Left lobe of liver (tissue), 2 donors: ENCODE measurements at regions not wholly inside any gene's neighbourhood (a gene's known extent, or its start where the extent isn't known, plus 50 kb on each side); places are given as distances from the start of the nearest gene placed in this dataset.

Source experiments
- ATAC-seq: fragments of 200-7000 bp; cut with Tn5 transposase; one replicate; pipeline ENCODE4 v1.9.1; 2020; ENCODE audit warnings: mild to moderate bottlenecking, moderate library complexity
- DNase-seq: peaks from one replicate; pipeline ENCODE4 v3.0.0-alpha.2; 2020; ENCODE audit warnings: low spot score
- donor health status: DM: no; HTN: no; CAD: no; lungs with moderate emphysema.
- donor health status: DM: no; HTN: yes; CAD: no.

GRCh38 chr3:182732232-182733015 lies 60.9 kb upstream of the ATP11B start:
- ATAC-seq (no peak), DNase-seq (no peak)

GRCh38 chr3:182735672-182736071 lies 57.6 kb upstream of the ATP11B start:
- no peak for ATAC-seq
- DNase-seq, result no peak

- DNase-seq (no peak), ATAC-seq (no peak)
Measured at GRCh38 chr3:182737825-182738224, 55.5 kb upstream of the ATP11B start.

GRCh38 chr3:182738583-182739411 lies 54.5 kb upstream of the ATP11B start:
- ATAC-seq, result no peak
- DNase-seq, result no peak

GRCh38 chr3:182739619-182740018 lies 53.7 kb upstream of the ATP11B start:
- no peak for DNase-seq
- ATAC-seq, result no peak

DNA sequence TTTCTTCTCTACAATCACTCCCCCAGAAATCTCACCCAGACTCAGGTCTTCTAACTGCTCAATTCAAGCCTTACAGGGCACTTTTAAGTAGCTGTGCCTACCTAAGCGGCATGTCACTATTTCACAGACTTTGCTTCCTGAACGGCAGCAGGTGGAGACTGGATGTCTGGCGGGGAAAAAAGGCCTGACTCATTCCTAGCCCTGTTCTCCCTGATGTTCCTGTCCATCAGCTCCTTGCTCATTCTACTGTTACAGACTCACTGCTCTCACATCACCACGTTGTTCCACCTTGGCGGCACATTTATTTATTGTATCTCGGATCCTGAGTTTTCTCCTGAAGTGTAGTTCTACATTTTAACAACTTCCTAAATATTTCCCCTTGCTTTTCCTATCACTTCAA lies 52.6 kb upstream of the ATP11B start:
- no peak for ATAC-seq
- no peak for DNase-seq

GRCh38 chr3:182741214-182741613 lies 52.1 kb upstream of the ATP11B start:
- ATAC-seq (no peak), DNase-seq (no peak)
